ENCODE measurements at regions not wholly inside any gene's neighbourhood (a gene's known extent, or its start where the extent isn't known, plus 50 kb on each side); places are given as distances from the start of the nearest gene placed in this dataset.

DNA sequence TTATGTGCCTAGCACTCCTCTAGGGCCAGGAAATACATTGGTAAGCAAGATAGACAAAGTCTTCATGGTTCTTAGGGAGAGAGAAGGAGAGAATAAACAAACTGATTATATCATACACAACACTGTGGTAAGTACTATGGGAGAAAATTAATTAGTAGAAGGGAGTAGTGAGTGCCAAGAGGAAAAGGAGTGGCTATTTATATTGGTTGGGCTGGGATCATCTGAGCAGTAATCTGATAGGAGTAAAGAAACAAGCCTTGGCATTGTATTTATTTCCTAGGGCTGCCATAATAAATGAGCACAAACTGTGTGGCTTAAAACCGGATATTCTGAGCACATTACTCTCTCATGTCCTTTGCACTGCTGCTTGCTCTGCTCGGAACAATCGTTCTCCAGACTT lies 158.1 kb upstream of the PHF14 start:
- Histone ChIP-seq H3K4me3 (ENCODE audit: low read length) (no peak overlapping the region), H3K4me1 (ENCODE audit: insufficient read depth, low read length) (no peaks in the 10 kb centered on the region), H3K36me3 (ENCODE audit: insufficient read depth, low read depth, low read length) (no peaks in the 10 kb centered on the region), H3K9me3 (ENCODE audit: insufficient read depth, low read depth, low read length) (no peaks in the 10 kb centered on the region), H3K9ac (ENCODE audit: low read depth, low read length) (no peak overlapping the region), H3K27me3 (ENCODE audit: insufficient read depth, low read length) (no peaks in the 10 kb centered on the region), H3K27ac (ENCODE audit: low read length) (no peak overlapping the region)

DNA sequence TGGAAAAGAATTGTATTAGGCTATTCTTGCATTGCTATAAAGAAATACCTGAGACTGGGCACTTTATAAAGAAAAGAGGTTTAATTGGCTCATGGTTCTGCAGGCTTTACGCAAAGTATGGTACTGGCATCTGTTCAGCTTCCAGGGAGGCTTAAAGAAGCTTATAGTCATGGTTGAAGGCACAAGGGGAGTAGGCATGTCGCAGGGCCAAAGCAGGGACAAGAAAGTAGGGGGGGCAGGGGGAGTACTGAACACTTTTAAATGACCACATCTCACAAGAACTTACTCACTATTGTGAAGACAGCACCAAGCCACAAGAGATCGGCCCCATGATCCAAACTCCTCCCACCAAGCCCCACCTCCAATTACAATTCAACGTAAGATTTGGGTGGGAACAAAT lies 152.5 kb upstream of the PHF14 start:
- no peak overlapping the region for H3K9ac ChIP-seq (ENCODE audit: low read depth, low read length)
- no peaks in the 10 kb centered on the region for H3K9me3 ChIP-seq (ENCODE audit: insufficient read depth, low read depth, low read length)
- no peaks in the 10 kb centered on the region for H3K36me3 ChIP-seq (ENCODE audit: insufficient read depth, low read depth, low read length)
- H3K4me1 ChIP-seq (ENCODE audit: insufficient read depth, low read length): no peaks in the 10 kb centered on the region
- no peak overlapping the region for H3K27ac ChIP-seq (ENCODE audit: low read length)
- no peaks in the 10 kb centered on the region for H3K27me3 ChIP-seq (ENCODE audit: insufficient read depth, low read length)
- H3K4me3 ChIP-seq (ENCODE audit: low read length): no peak overlapping the region

- Histone ChIP-seq H3K4me1 (ENCODE audit: insufficient read depth, low read length) (no peaks in the 10 kb centered on the region), H3K36me3 (ENCODE audit: insufficient read depth, low read depth, low read length) (no peaks in the 10 kb centered on the region), H3K27me3 (ENCODE audit: insufficient read depth, low read length) (no peaks in the 10 kb centered on the region), H3K9ac (ENCODE audit: low read depth, low read length) (no peak overlapping the region), H3K4me3 (ENCODE audit: low read length) (no peak overlapping the region), H3K27ac (ENCODE audit: low read length) (no peak overlapping the region), H3K9me3 (ENCODE audit: insufficient read depth, low read depth, low read length) (no peaks in the 10 kb centered on the region)
These were observed 149.5 kb upstream of the PHF14 start for GRCh38 chr7:10824154-10824553.

DNA sequence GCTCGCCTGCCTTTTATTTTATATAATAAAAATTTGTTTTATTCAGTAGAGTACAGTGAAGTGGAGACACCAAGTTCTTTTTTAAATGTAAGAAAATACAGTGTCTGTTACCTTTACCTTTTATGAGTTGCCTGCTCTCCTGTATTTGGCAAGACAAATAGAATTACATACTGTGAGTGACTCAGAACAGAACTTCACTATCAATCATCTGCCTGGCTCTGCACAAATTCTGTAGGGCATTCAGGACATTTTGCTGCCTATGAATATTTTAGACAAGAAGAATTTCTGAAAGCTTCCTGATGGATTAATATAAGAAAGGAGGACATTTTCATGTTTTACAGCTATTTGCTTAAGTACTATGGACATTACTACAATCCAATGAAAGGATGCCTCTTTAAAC lies 135.4 kb upstream of the PHF14 start:
- Histone ChIP-seq H3K9ac (ENCODE audit: low read depth, low read length) (no peak overlapping the region), H3K36me3 (ENCODE audit: insufficient read depth, low read depth, low read length) (no peaks in the 10 kb centered on the region), H3K27ac (ENCODE audit: low read length) (no peak overlapping the region), H3K4me3 (ENCODE audit: low read length) (no peak overlapping the region), H3K9me3 (ENCODE audit: insufficient read depth, low read depth, low read length) (no peaks in the 10 kb centered on the region), H3K27me3 (ENCODE audit: insufficient read depth, low read length) (no peaks in the 10 kb centered on the region), H3K4me1 (ENCODE audit: insufficient read depth, low read length) (no peaks in the 10 kb centered on the region)

DNA sequence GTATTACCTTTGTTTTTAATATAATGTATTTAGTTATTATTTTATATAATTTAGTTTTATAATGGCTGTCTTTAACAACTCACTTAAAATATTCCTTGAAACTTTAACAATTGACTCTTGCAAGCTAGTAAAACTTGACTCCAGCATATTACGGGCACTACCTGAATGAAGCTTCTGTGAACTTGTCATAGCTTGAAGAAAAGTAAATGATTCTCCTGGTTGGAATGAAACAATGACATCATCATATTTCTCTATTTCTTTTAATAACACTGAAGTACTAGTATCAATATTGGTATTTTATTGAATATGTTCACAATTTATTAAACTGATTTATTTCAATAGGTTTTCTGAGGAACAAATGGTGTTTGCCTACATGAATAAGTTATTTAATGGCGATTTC lies 128.4 kb upstream of the PHF14 start:
- H3K27ac ChIP-seq (ENCODE audit: low read length): no peak overlapping the region
- no peaks in the 10 kb centered on the region for H3K36me3 ChIP-seq (ENCODE audit: insufficient read depth, low read depth, low read length)
- no peak overlapping the region for H3K4me3 ChIP-seq (ENCODE audit: low read length)
- no peak overlapping the region for H3K9ac ChIP-seq (ENCODE audit: low read depth, low read length)
- H3K4me1 ChIP-seq (ENCODE audit: insufficient read depth, low read length): no peaks in the 10 kb centered on the region
- H3K27me3 ChIP-seq (ENCODE audit: insufficient read depth, low read length): no peaks in the 10 kb centered on the region
- no peaks in the 10 kb centered on the region for H3K9me3 ChIP-seq (ENCODE audit: insufficient read depth, low read depth, low read length)

GRCh38 chr7:10855583-10855982 lies 118.1 kb upstream of the PHF14 start:
- H3K4me1 ChIP-seq (ENCODE audit: insufficient read depth, low read length): no peaks in the 10 kb centered on the region
- no peaks in the 10 kb centered on the region for H3K9me3 ChIP-seq (ENCODE audit: insufficient read depth, low read depth, low read length)
- H3K9ac ChIP-seq (ENCODE audit: low read depth, low read length): no peak overlapping the region
- H3K27me3 ChIP-seq (ENCODE audit: insufficient read depth, low read length): no peaks in the 10 kb centered on the region
- H3K36me3 ChIP-seq (ENCODE audit: insufficient read depth, low read depth, low read length): no peaks in the 10 kb centered on the region
- no peak overlapping the region for H3K4me3 ChIP-seq (ENCODE audit: low read length)
- no peak overlapping the region for H3K27ac ChIP-seq (ENCODE audit: low read length)

GRCh38 chr7:10860516-10860915 lies 113.2 kb upstream of the PHF14 start:
- Histone ChIP-seq H3K27me3 (ENCODE audit: insufficient read depth, low read length) (no peaks in the 10 kb centered on the region), H3K4me3 (ENCODE audit: low read length) (no peak overlapping the region), H3K36me3 (ENCODE audit: insufficient read depth, low read depth, low read length) (no peaks in the 10 kb centered on the region)

DNA sequence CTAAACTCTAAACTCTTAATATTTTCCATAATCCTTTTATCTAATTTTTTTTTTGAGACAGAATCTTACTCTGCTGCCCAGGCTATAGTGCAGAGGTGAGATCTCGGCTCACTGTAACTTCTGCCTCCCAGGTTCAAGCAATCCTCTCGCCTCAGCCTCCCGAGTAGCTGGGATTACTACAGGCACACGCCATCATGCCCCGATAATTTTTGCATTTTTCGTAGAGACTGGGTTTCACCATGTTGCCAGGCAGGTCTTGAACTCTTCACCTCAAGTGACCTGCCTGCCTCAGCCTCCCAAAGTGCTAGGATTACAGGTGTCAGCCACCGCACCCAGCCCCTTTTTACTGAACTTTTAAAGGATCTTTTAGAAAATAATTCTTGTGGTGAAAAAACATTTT lies 110.2 kb upstream of the PHF14 start:
- Histone ChIP-seq H3K4me1 (ENCODE audit: insufficient read depth, low read length) (no peaks in the 10 kb centered on the region), H3K4me3 (ENCODE audit: low read length) (no peak overlapping the region), H3K36me3 (ENCODE audit: insufficient read depth, low read depth, low read length) (no peaks in the 10 kb centered on the region), H3K9me3 (ENCODE audit: insufficient read depth, low read depth, low read length) (no peaks in the 10 kb centered on the region), H3K9ac (ENCODE audit: low read depth, low read length) (no peak overlapping the region), H3K27ac (ENCODE audit: low read length) (no peak overlapping the region), H3K27me3 (ENCODE audit: insufficient read depth, low read length) (no peaks in the 10 kb centered on the region)

More at GRCh38 chr7:10860516-10860915, 113.2 kb upstream of the PHF14 start:
- Histone ChIP-seq H3K4me1 (ENCODE audit: insufficient read depth, low read length) (no peaks in the 10 kb centered on the region), H3K9ac (ENCODE audit: low read depth, low read length) (no peak overlapping the region), H3K9me3 (ENCODE audit: insufficient read depth, low read depth, low read length) (no peaks in the 10 kb centered on the region), H3K27ac (ENCODE audit: low read length) (no peak overlapping the region)

GRCh38 chr7:10874666-10875065 lies 99.0 kb upstream of the PHF14 start:
- H3K36me3 ChIP-seq (ENCODE audit: insufficient read depth, low read depth, low read length): no peaks in the 10 kb centered on the region
- no peak overlapping the region for H3K4me3 ChIP-seq (ENCODE audit: low read length)
- H3K4me1 ChIP-seq (ENCODE audit: insufficient read depth, low read length): no peaks in the 10 kb centered on the region
- no peaks in the 10 kb centered on the region for H3K27me3 ChIP-seq (ENCODE audit: insufficient read depth, low read length)
- H3K9me3 ChIP-seq (ENCODE audit: insufficient read depth, low read depth, low read length): peaks cover 3% of the 10 kb centered on the region; the same call in 1 of the 2 replicates
- no peak overlapping the region for H3K27ac ChIP-seq (ENCODE audit: low read length)
- H3K9ac ChIP-seq (ENCODE audit: low read depth, low read length): no peak overlapping the region

DNA sequence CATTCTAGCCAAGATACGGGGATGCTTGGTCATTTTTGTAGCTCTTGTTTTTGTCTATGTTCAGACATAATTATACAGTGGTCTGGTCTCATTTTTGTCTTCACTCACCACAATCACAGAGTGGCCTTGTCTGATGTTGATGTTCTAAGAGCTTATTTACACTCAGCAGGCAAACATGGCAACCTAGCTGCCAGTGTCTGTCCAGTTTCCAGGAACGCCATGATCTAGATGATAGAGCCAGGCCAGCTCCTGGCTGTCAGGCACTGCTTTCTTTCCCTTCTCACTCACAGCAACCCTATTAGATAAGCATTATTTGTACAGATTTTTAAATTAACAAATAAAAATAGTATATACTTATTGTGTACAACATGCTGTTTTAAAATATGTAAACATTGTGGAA lies 98.6 kb upstream of the PHF14 start:
- Histone ChIP-seq H3K27ac (ENCODE audit: low read length) (no peak overlapping the region), H3K9me3 (ENCODE audit: insufficient read depth, low read depth, low read length) (peaks cover 3% of the 10 kb centered on the region; the same call in 1 of the 2 replicates)

GRCh38 chr7:10888861-10889260 lies 84.8 kb upstream of the PHF14 start:
- Histone ChIP-seq H3K9me3 (ENCODE audit: insufficient read depth, low read depth, low read length) (no peaks in the 10 kb centered on the region), H3K36me3 (ENCODE audit: insufficient read depth, low read depth, low read length) (no peaks in the 10 kb centered on the region), H3K27me3 (ENCODE audit: insufficient read depth, low read length) (no peaks in the 10 kb centered on the region), H3K27ac (ENCODE audit: low read length) (no peak overlapping the region), H3K4me3 (ENCODE audit: low read length) (no peak overlapping the region), H3K9ac (ENCODE audit: low read depth, low read length) (no peak overlapping the region), H3K4me1 (ENCODE audit: insufficient read depth, low read length) (no peaks in the 10 kb centered on the region)

More for the DNA sequence above, 98.6 kb upstream of the PHF14 start:
- Histone ChIP-seq H3K4me3 (ENCODE audit: low read length) (no peak overlapping the region), H3K36me3 (ENCODE audit: insufficient read depth, low read depth, low read length) (no peaks in the 10 kb centered on the region), H3K27me3 (ENCODE audit: insufficient read depth, low read length) (no peaks in the 10 kb centered on the region), H3K9ac (ENCODE audit: low read depth, low read length) (no peak overlapping the region), H3K4me1 (ENCODE audit: insufficient read depth, low read length) (no peaks in the 10 kb centered on the region)

- no peaks in the 10 kb centered on the region for H3K9me3 ChIP-seq (ENCODE audit: insufficient read depth, low read depth, low read length)
These were observed 84.3 kb upstream of the PHF14 start for GRCh38 chr7:10889266-10889898.

More at GRCh38 chr7:10889266-10889898, 84.3 kb upstream of the PHF14 start:
- Histone ChIP-seq H3K4me1 (ENCODE audit: insufficient read depth, low read length) (no peaks in the 10 kb centered on the region), H3K27ac (ENCODE audit: low read length) (no peak overlapping the region), H3K9ac (ENCODE audit: low read depth, low read length) (no peak overlapping the region), H3K27me3 (ENCODE audit: insufficient read depth, low read length) (no peaks in the 10 kb centered on the region), H3K4me3 (ENCODE audit: low read length) (no peak overlapping the region), H3K36me3 (ENCODE audit: insufficient read depth, low read depth, low read length) (no peaks in the 10 kb centered on the region)

All from iPS-20b (cell line).